Panc1 (cell line): ENCODE measurements at regions not wholly inside any gene's neighbourhood (a gene's known extent, or its start where the extent isn't known, plus 50 kb on each side); places are given as distances from the start of the nearest gene placed in this dataset.

Source experiments
- CTCF ChIP-seq: fragments of 450-650 bp; IDR thresholded peaks from 2 replicates; pipeline ENCODE4 v1.5.1; 2017; ENCODE audit warnings: mild to moderate bottlenecking
- POLR2AphosphoS5 ChIP-seq: IDR thresholded peaks from 2 replicates; pipeline ENCODE4 v1.6.1; 2012; ENCODE audit warnings: mild to moderate bottlenecking, low read depth, low read length, moderate library complexity
- REST ChIP-seq, 2 experiments: IDR thresholded peaks; 2 replicates each; pipeline ENCODE4 v1.6.1; 2011 to 2012; ENCODE audit warnings: low read depth in 2 of 2, control low read depth in 1 of 2, low read length in 1 of 2, mild to moderate bottlenecking in 1 of 2, moderate library complexity in 1 of 2; ENCODE audit not compliant: insufficient read depth in 1 of 2
- SIN3A ChIP-seq: IDR thresholded peaks from 2 replicates; pipeline ENCODE4 v1.6.1; 2012; ENCODE audit warnings: low read depth, mild to moderate bottlenecking, low read length, moderate library complexity, borderline replicate concordance; ENCODE audit not compliant: insufficient read depth
- TCF7L2 ChIP-seq: IDR thresholded peaks from 2 replicates; pipeline ENCODE4 v1.6.1; 2011; ENCODE audit warnings: mild to moderate bottlenecking, low read depth, low read length, inconsistent platforms

- TF ChIP-seq CTCF (no peak), POLR2AphosphoS5 (no peak), SIN3A (no peak), REST (IDR thresholded peaks at IDR 0.05; ENCODE audit: insufficient read depth in 1 of 2, low read depth in 2 of 2, low read length in 1 of 2) (no peak), TCF7L2 (no peak)
Observed at GRCh38 chrX:65607070-65607742, 60.2 kb upstream of the MSN start.
